Adrenal gland (tissue), 9 donors: ENCODE measurements at regions not wholly inside any gene's neighbourhood (a gene's known extent, or its start where the extent isn't known, plus 50 kb on each side); places are given as distances from the start of the nearest gene placed in this dataset.

Source experiments
- DNase-seq, 7 donors: peaks; one replicate each; pipeline ENCODE4 v3.0.0-alpha.2; 2019 to 2020
- H3K27ac ChIP-seq, 5 donors: fragments of 200-600 bp; sonication (generic) in 4 of 5; 1 replicate in 3 of 5; 2 replicates in 2 of 5; pipeline versions ENCODE4 v1.5.1 to v1.8.0; 2016 to 2020; ENCODE audit warnings: mild to moderate bottlenecking in 1 of 5
- H3K27me3 ChIP-seq: fragments of 200-600 bp; 2 replicates; pipeline ENCODE4 v1.8.0; 2021
- H3K36me3 ChIP-seq, 2 donors: fragments of 200-600 bp; replicated peaks in 1 of 2; 1 replicate in 1 of 2; 2 replicates in 1 of 2; pipeline versions ENCODE4 v1.5.1 to v1.8.0; 2018 to 2022
- H3K4me1 ChIP-seq, 2 donors: fragments of 200-600 bp; replicated peaks in 1 of 2; 1 replicate in 1 of 2; 2 replicates in 1 of 2; pipeline versions ENCODE4 v1.5.1 to v1.8.0; 2018 to 2021
- H3K4me3 ChIP-seq, 4 donors: fragments of 200-600 bp; sonication (generic) in 3 of 4; one replicate each; pipeline ENCODE4 v1.5.1; 2016 to 2018
- H3K9me3 ChIP-seq, 3 donors: fragments of 200-600 bp; sonication (generic) in 1 of 3; replicated peaks in 1 of 3; 1 replicate in 2 of 3; 2 replicates in 1 of 3; pipeline versions ENCODE4 v1.5.1 to v1.8.0; 2016 to 2021
- POLR2A ChIP-seq, 2 donors: fragments of 450-650 bp; IDR thresholded peaks; one replicate each; pipeline ENCODE4 v1.6.1; 2017; ENCODE audit warnings: antibody characterized with exemption in 2 of 2, mild to moderate bottlenecking in 2 of 2, moderate library complexity in 1 of 2
- WGBS, 4 donors: extraction: QIAGEN DNeasy Blood & Tissue Kit in 2 of 4; methylation state at CpG; one replicate each; pipeline versions ENCODE4 v1.1.5 to v1.1.7; 2013 to 2017; 5-methylcytosine and 5-hydroxymethylcytosine counted together
- intact Hi-C, 2 donors: fragments of 100-400 bp; cut with DNase I; formaldehyde crosslinking; loops; one replicate each; pipeline versions ENCODE4 v1.14.1 to v1.15.0; 2022 to 2023
- TF ChIP-seq, protein P1 (sequence below), 6 experiments: fragments of 450-650 bp in 4 of 6; fragments of 200-600 bp in 2 of 6; sonication (generic) in 1 of 6; IDR thresholded peaks; 1 replicate in 5 of 6; 2 replicates in 1 of 6; pipeline versions ENCODE4 v1.5.1 to v1.8.0; 2016 to 2021; ENCODE audit warnings: antibody characterized with exemption in 6 of 6, mild to moderate bottlenecking in 2 of 6, moderate library complexity in 1 of 6
- donor health status: healthy with polysubstance abuse.
- donor health status: Bipolar disorder and iron deficiency.
- donor health status: DM: yes; HTN: yes; CAD: no.
- donor health status: DM: no; HTN: no; CAD: no.
- donor health status: DM: no; HTN: no; CAD: no.

DNA sequence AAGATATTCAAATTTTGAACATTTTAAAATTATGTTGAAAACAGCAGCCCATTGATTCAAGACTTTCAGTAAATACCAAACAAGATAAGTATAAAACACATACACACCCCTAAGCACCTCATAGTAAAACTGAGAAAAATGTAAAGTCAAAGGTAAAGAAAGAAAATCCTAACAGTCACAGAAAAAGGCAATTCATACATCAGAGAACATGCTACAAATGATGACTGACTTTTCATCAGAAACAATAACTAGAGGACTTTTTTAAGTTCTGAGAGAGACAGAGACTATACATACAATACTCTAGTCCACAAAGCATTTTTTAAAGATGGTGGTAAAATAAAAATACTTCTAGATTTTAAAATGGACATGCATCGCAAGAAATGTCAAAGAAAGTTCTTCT is 111.0 kb downstream of the PFDN4 start:
- Histone ChIP-seq H3K27me3 (no peaks in the 10 kb centered on the region), H3K4me1 (no peaks in the 10 kb centered on the region)
- WGBS, 4 donors: 95 to 100% (median 96%) methylated on average over 1 of the region's 1 CpG

GRCh38 chr20:54320148-54320607 is 112.3 kb downstream of the PFDN4 start:
- intact Hi-C loops: no loop called here
- no peak for DNase-seq
- WGBS, 4 donors: 65 to 75% (median 70%) methylated on average over 4 of the region's 4 CpGs
- H3K27me3 ChIP-seq: no peaks in the 10 kb centered on the region
- no peaks in the 10 kb centered on the region for H3K9me3 ChIP-seq
- no peak overlapping the region for H3K27ac ChIP-seq
- TF ChIP-seq, protein P1, sequence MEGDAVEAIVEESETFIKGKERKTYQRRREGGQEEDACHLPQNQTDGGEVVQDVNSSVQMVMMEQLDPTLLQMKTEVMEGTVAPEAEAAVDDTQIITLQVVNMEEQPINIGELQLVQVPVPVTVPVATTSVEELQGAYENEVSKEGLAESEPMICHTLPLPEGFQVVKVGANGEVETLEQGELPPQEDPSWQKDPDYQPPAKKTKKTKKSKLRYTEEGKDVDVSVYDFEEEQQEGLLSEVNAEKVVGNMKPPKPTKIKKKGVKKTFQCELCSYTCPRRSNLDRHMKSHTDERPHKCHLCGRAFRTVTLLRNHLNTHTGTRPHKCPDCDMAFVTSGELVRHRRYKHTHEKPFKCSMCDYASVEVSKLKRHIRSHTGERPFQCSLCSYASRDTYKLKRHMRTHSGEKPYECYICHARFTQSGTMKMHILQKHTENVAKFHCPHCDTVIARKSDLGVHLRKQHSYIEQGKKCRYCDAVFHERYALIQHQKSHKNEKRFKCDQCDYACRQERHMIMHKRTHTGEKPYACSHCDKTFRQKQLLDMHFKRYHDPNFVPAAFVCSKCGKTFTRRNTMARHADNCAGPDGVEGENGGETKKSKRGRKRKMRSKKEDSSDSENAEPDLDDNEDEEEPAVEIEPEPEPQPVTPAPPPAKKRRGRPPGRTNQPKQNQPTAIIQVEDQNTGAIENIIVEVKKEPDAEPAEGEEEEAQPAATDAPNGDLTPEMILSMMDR (IDR thresholded peaks at IDR 0.05): no peak
- no peak for TF ChIP-seq POLR2A (IDR thresholded peaks at IDR 0.05)
- H3K4me3 ChIP-seq: no peak overlapping the region
- H3K36me3 ChIP-seq: no peaks in the 10 kb centered on the region
- no peaks in the 10 kb centered on the region for H3K4me1 ChIP-seq

More for the DNA sequence above, 111.0 kb downstream of the PFDN4 start:
- TF ChIP-seq, protein P1 (IDR thresholded peaks at IDR 0.05): no peak
- TF ChIP-seq POLR2A (IDR thresholded peaks at IDR 0.05): no peak
- Histone ChIP-seq H3K27ac (no peak overlapping the region), H3K4me3 (no peak overlapping the region), H3K36me3 (no peaks in the 10 kb centered on the region), H3K9me3 (no peaks in the 10 kb centered on the region)
- intact Hi-C loops: no loop called here
- no peak for DNase-seq

- Histone ChIP-seq H3K9me3 (no peaks in the 10 kb centered on the region), H3K36me3 (no peaks in the 10 kb centered on the region), H3K4me1 (no peaks in the 10 kb centered on the region), H3K4me3 (no peak overlapping the region), H3K27me3 (no peaks in the 10 kb centered on the region), H3K27ac (no peak overlapping the region)
- TF ChIP-seq, protein P1 (IDR thresholded peaks at IDR 0.05): no peak
- TF ChIP-seq POLR2A (IDR thresholded peaks at IDR 0.05): no peak
- WGBS, 4 donors: 76 to 78% (median 77%) methylated on average over 3 of the region's 3 CpGs
- intact Hi-C loops: no loop called here
- no peak for DNase-seq
These were observed 113.6 kb downstream of the PFDN4 start for GRCh38 chr20:54321352-54322087.

DNA sequence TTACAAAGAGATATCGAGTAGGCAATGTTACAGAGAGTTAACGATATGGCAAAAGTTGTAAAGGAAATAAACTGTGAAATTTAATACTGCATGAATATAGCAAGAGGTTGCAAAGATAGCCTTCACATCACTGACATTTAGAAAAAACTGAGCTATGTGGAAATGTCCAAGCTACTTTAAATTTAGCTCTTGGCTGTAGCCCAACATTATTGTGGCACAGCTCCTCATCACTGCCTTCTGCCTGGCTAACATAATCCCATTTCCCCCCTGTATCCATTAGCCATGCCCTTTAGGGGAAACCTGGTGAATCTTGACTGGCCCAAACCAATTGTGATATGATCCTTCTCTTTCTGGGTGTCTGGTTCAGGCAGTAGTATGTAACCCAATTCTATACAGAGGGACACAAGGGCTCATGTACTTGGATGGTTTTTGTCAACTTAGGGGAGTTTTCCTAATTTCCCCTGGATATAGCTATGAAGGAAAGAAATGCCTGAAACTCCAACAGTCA is 115.4 kb downstream of the PFDN4 start:
- H3K9me3 ChIP-seq: no peaks in the 10 kb centered on the region
- 83 to 93% (median 86%) methylated on average over 2 of the region's 2 CpGs for WGBS, 4 donors
- H3K4me3 ChIP-seq: no peak overlapping the region
- DNase-seq: no peak
- H3K27me3 ChIP-seq: no peaks in the 10 kb centered on the region
- no peak overlapping the region for H3K27ac ChIP-seq
- intact Hi-C loops: no loop called here
- H3K36me3 ChIP-seq: no peaks in the 10 kb centered on the region
- TF ChIP-seq POLR2A (IDR thresholded peaks at IDR 0.05): no peak
- no peaks in the 10 kb centered on the region for H3K4me1 ChIP-seq

GRCh38 chr20:54324041-54324440 is 116.2 kb downstream of the PFDN4 start:
- intact Hi-C loops: no loop called here
- WGBS, 4 donors: 70 to 77% (median 75%) methylated on average over 4 of the region's 4 CpGs
- H3K4me3 ChIP-seq: no peak overlapping the region
- no peaks in the 10 kb centered on the region for H3K9me3 ChIP-seq
- TF ChIP-seq, protein P1 (IDR thresholded peaks at IDR 0.05): no peak
- no peak for TF ChIP-seq POLR2A (IDR thresholded peaks at IDR 0.05)
- no peak overlapping the region for H3K27ac ChIP-seq
- no peaks in the 10 kb centered on the region for H3K27me3 ChIP-seq
- no peaks in the 10 kb centered on the region for H3K36me3 ChIP-seq
- no peak for DNase-seq
- H3K4me1 ChIP-seq: no peaks in the 10 kb centered on the region
